Gastrocnemius medialis (tissue), 4 donors: ENCODE measurements at regions not wholly inside any gene's neighbourhood (a gene's known extent, or its start where the extent isn't known, plus 50 kb on each side); places are given as distances from the start of the nearest gene placed in this dataset.
A peak's percentile ranks its signal among the peaks of the same experiment; 100 is the strongest.

Experiments
- ATAC-seq, 2 donors: fragments of 150-250 bp; one replicate each; pipeline ENCODE4 v1.9.1; 2016
- DNase-seq, 2 donors: peaks; one replicate each; pipeline ENCODE4 v3.0.0-alpha.2; 2019
- H3K27ac ChIP-seq, 4 donors: fragments of 200-600 bp; sonication (generic); 1 replicate in 1 of 4; 2 replicates in 3 of 4; pipeline ENCODE4 v1.5.1; 2016 to 2018; ENCODE audit warnings: mild to moderate bottlenecking in 2 of 4, moderate library complexity in 1 of 4
- H3K27me3 ChIP-seq, 3 donors: fragments of 200-600 bp; sonication (generic) in 2 of 3; 1 replicate in 1 of 3; 2 replicates in 2 of 3; pipeline versions ENCODE4 v1.5.1 to v1.6.0; 2016 to 2019; ENCODE audit warnings: mild to moderate bottlenecking in 1 of 3, moderate library complexity in 1 of 3
- H3K36me3 ChIP-seq, 2 donors: fragments of 200-600 bp; sonication (generic) in 1 of 2; one replicate each; pipeline ENCODE4 v1.5.1; 2017 to 2018
- H3K4me1 ChIP-seq, 2 donors: fragments of 200-600 bp; sonication (generic) in 1 of 2; one replicate each; pipeline ENCODE4 v1.5.1; 2016 to 2017; ENCODE audit warnings: mild to moderate bottlenecking in 2 of 2
- H3K4me3 ChIP-seq, 4 donors: fragments of 200-600 bp; sonication (generic) in 3 of 4; 1 replicate in 1 of 4; 2 replicates in 3 of 4; pipeline ENCODE4 v1.5.1; 2016 to 2019; ENCODE audit warnings: mild to moderate bottlenecking in 2 of 4
- H3K9me3 ChIP-seq, 3 donors: fragments of 200-600 bp; sonication (generic) in 2 of 3; 1 replicate in 1 of 3; 2 replicates in 2 of 3; pipeline ENCODE4 v1.5.1; 2016 to 2019
- POLR2A ChIP-seq, 2 donors: fragments of 450-650 bp; IDR thresholded peaks; one replicate each; pipeline ENCODE4 v1.6.1; 2017; ENCODE audit warnings: antibody characterized with exemption in 2 of 2, mild to moderate bottlenecking in 2 of 2, moderate library complexity in 2 of 2
- in situ Hi-C, 4 donors: fragments of 200-750 bp; cut with MboI; loops; one replicate each; pipeline versions ENCODE4 v1.15.0 to v1.8.0; 2017; ENCODE audit warnings: low sequenced_read_pairs in 4 of 4
- intact Hi-C: fragments of 100-400 bp; cut with DNase I; formaldehyde crosslinking; loops from one replicate; pipeline ENCODE4 v1.15.1; 2023; ENCODE audit warnings: low total_unique reads
- TF ChIP-seq, protein P1 (sequence below), 5 experiments: fragments of 450-650 bp in 3 of 5; fragments of 200-600 bp in 2 of 5; sonication (generic) in 2 of 5; IDR thresholded peaks in 4 of 5; conservative IDR thresholded peaks in 1 of 5; 1 replicate in 4 of 5; 2 replicates in 1 of 5; pipeline ENCODE4 v1.5.1; 2016 to 2019; ENCODE audit warnings: antibody characterized with exemption in 5 of 5, mild to moderate bottlenecking in 3 of 5, moderate library complexity in 3 of 5

DNA sequence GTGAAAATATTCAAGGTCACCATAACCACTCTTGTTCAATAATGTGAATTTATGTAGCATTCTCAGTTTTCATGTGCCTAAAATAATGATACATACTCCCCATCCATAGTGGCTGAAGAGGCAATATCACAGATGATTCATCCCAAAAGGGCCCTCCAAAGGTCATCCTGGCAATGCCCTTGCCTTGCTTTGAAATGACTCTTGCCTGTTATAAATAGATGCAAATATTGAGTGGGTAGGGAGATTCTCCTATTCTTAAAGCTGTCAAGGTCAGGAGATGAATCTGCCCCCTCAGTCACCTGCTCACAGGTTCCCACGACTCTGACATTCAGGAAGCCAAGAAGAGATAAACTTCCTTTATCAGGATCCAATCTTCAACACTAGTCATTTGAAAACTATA, 490.5 kb downstream of the TNS1 start:
- no peak for DNase-seq
- TF ChIP-seq POLR2A (IDR thresholded peaks at IDR 0.05): no peak
- TF ChIP-seq, protein P1, sequence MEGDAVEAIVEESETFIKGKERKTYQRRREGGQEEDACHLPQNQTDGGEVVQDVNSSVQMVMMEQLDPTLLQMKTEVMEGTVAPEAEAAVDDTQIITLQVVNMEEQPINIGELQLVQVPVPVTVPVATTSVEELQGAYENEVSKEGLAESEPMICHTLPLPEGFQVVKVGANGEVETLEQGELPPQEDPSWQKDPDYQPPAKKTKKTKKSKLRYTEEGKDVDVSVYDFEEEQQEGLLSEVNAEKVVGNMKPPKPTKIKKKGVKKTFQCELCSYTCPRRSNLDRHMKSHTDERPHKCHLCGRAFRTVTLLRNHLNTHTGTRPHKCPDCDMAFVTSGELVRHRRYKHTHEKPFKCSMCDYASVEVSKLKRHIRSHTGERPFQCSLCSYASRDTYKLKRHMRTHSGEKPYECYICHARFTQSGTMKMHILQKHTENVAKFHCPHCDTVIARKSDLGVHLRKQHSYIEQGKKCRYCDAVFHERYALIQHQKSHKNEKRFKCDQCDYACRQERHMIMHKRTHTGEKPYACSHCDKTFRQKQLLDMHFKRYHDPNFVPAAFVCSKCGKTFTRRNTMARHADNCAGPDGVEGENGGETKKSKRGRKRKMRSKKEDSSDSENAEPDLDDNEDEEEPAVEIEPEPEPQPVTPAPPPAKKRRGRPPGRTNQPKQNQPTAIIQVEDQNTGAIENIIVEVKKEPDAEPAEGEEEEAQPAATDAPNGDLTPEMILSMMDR (IDR thresholded peaks at IDR 0.05 in 4 of 5, conservative IDR thresholded peaks at IDR 0.05 in 1 of 5): no peak
- H3K27me3 ChIP-seq: no peaks in the 10 kb centered on the region
- H3K36me3 ChIP-seq: no peaks in the 10 kb centered on the region
- ATAC-seq: no peak
- intact Hi-C loops: loop anchor here (5.0 to 10.0 kb wide), 2 partner anchors 203 to 345 kb away; no protein-coding TSS in a partner anchor
- H3K4me3 ChIP-seq: no peak overlapping the region
- no peak overlapping the region for H3K27ac ChIP-seq
- H3K4me1 ChIP-seq: peaks cover 0 to 3% of the 10 kb centered on the region in 2 donors
- no peaks in the 10 kb centered on the region for H3K9me3 ChIP-seq
- in situ Hi-C loops: loop anchor here (5.0 to 25.0 kb wide), 10 partner anchors 200 to 1000 kb away; no protein-coding TSS in a partner anchor

DNA sequence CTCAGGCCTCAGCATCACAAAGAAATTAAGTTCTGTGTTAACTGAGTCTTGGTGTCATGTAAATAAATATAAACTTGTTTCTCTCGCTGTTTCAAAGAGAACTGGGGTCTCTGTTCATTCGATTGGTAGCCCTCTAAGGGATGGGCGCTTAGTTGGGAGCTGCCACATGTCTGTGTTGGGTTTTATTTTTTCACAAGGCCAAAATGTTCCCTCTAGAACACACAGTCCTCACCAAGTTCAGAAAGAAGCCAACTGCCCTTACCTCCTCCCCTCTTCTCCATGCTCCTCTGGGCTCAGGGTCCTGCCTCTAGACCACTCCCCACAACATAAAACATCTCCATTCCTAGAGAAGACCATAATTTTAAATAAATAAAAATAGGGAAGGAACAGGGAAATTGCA, 490.9 kb downstream of the TNS1 start:
- in situ Hi-C loops: loop anchor here (5.0 to 25.0 kb wide), 10 partner anchors 200 to 1000 kb away; no protein-coding TSS in a partner anchor

DNA sequence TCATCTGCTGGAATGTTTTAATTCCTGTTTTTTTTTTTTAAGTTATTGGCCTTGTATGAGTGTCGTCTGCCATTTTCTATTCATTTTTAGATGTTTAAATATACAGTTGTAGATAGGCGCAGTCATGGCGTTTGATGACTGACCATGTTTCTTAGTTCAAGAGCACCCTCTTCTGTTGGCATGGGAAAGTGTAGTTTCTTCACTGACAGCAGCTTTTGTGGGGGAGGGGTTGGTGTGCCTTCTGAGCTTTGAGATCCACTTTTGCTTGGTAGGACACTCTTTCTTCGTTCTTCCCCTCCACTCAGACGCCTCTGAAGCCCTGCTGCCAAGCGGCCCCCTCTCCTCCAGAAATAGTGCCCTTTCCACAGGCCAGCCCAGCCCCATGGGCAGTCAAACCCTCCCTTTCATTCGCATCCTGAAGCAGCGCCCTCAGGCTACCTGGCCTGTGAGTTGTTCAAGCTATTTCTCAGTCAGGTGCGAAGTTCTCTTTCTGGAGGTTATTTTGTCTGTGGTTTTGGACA, 492.0 kb downstream of the TNS1 start:
- no peak overlapping the region for H3K27ac ChIP-seq
- peak; percentile 25 to 60 for DNase-seq
- in situ Hi-C loops (loop anchor here (5.0 to 25.0 kb wide), 10 partner anchors 201 to 999 kb away; no protein-coding TSS in a partner anchor), intact Hi-C loops (loop anchor here (1.0 to 10.0 kb wide), 5 partner anchors 204 to 992 kb away; no protein-coding TSS in a partner anchor)
- no peaks in the 10 kb centered on the region for H3K9me3 ChIP-seq
- H3K36me3 ChIP-seq: no peaks in the 10 kb centered on the region
- H3K4me3 ChIP-seq: no peak overlapping the region
- peak; percentile 96 to 98 for ATAC-seq
- TF ChIP-seq POLR2A (IDR thresholded peaks at IDR 0.05): no peak
- TF ChIP-seq, protein P1 (IDR thresholded peaks at IDR 0.05 in 4 of 5, conservative IDR thresholded peaks at IDR 0.05 in 1 of 5): peak; percentile 51 to 72 (median 69)
- no peaks in the 10 kb centered on the region for H3K4me1 ChIP-seq
- H3K27me3 ChIP-seq: no peaks in the 10 kb centered on the region

More for the DNA sequence above, 490.9 kb downstream of the TNS1 start:
- Histone ChIP-seq H3K27ac (no peak overlapping the region), H3K36me3 (no peaks in the 10 kb centered on the region), H3K9me3 (no peaks in the 10 kb centered on the region), H3K4me3 (no peak overlapping the region), H3K27me3 (no peaks in the 10 kb centered on the region), H3K4me1 (no peaks in the 10 kb centered on the region)
- TF ChIP-seq, protein P1 (IDR thresholded peaks at IDR 0.05 in 4 of 5, conservative IDR thresholded peaks at IDR 0.05 in 1 of 5): no peak
- TF ChIP-seq POLR2A (IDR thresholded peaks at IDR 0.05): no peak
- intact Hi-C loops: loop anchor here (2.0 to 10.0 kb wide), 3 partner anchors 203 to 813 kb away; no protein-coding TSS in a partner anchor
- ATAC-seq (no peak), DNase-seq (no peak)

DNA sequence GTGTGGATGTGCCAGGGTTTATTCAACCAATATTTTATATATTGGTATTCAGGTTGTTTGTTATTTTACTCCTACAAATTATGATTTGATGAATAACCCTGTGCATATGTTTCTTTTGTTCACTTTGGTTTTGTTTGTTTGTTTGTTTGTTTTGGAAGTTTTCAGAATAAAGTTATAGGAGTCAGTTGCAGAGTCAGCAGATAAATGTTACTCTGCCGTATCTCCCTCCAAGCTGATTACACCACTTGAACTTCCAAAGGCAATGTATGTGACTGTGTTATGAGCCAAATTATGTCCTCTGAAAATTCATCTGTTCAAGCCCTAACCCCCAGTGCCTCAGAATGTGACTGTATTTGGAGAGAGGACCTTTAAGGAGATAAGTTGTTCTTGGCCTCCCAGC, 497.5 kb downstream of the TNS1 start:
- no peak overlapping the region for H3K27ac ChIP-seq
- H3K9me3 ChIP-seq: no peaks in the 10 kb centered on the region
- intact Hi-C loops: no loop called here
- ATAC-seq: no peak
- TF ChIP-seq POLR2A (IDR thresholded peaks at IDR 0.05): no peak
- TF ChIP-seq, protein P1 (IDR thresholded peaks at IDR 0.05 in 4 of 5, conservative IDR thresholded peaks at IDR 0.05 in 1 of 5): no peak
- no peaks in the 10 kb centered on the region for H3K36me3 ChIP-seq
- no peak overlapping the region for H3K4me3 ChIP-seq
- no peak for DNase-seq
- no peaks in the 10 kb centered on the region for H3K27me3 ChIP-seq
- H3K4me1 ChIP-seq: no peaks in the 10 kb centered on the region
- in situ Hi-C loops: loop anchor here (5.0 to 25.0 kb wide), 6 partner anchors 207 to 993 kb away; partner anchors contain the start of gene IGFBP5 (in 1 of the 4)
